ENCODE measurements at regions not wholly inside any gene's neighbourhood (a gene's known extent, or its start where the extent isn't known, plus 50 kb on each side); places are given as distances from the start of the nearest gene placed in this dataset.
A peak's percentile ranks its signal among the peaks of the same experiment; 100 is the strongest.

GRCh38 chr18:73917046-73917445, 230.6 kb downstream of the FBXO15 start:
- H3K4me1 ChIP-seq (ENCODE audit: control insufficient read depth in 1 of 2, insufficient read depth in 2 of 2, low read length in 2 of 2) = no peaks in the 10 kb centered on the region
- no peak overlapping the region for H2BK120ac ChIP-seq (ENCODE audit: insufficient read depth, low read length, poor library complexity)
- H3K9ac ChIP-seq (ENCODE audit: low read length) = no peak overlapping the region
- no peak overlapping the region for H2BK5ac ChIP-seq (ENCODE audit: low read depth, low read length, poor library complexity)
- H3K27me3 ChIP-seq (ENCODE audit: insufficient read depth, low read length) = no peaks in the 10 kb centered on the region
- H3K9me3 ChIP-seq (ENCODE audit: insufficient read depth, low read depth, low read length) = no peaks in the 10 kb centered on the region
- no peak overlapping the region for H3K18ac ChIP-seq (ENCODE audit: low read length)
- H4K12ac ChIP-seq (ENCODE audit: low read depth, low read length) = no peak overlapping the region
- H3K79me1 ChIP-seq (ENCODE audit: low read length) = no peaks in the 10 kb centered on the region
- H3K79me2 ChIP-seq (ENCODE audit: control insufficient read depth, insufficient read depth, low read length, poor library complexity) = no peaks in the 10 kb centered on the region
- DNase-seq = no peak
- no peak overlapping the region for H3K23ac ChIP-seq (ENCODE audit: low read length)
- H3K4ac ChIP-seq (ENCODE audit: low read depth, low read length) = no peak overlapping the region
- no CpG with 5 or more reads among the region's 1 CpG for whole genome bisulfite sequencing (ENCODE audit: extremely low coverage, insufficient coverage, insufficient read length)
- no peak overlapping the region for H4K8ac ChIP-seq (ENCODE audit: low read depth, low read length)
- H3K4me2 ChIP-seq (ENCODE audit: low read length) = no peak overlapping the region
- H3K36me3 ChIP-seq (ENCODE audit: control insufficient read depth in 1 of 2, insufficient read depth in 2 of 2, low read length in 2 of 2) = no peaks in the 10 kb centered on the region
- H3K14ac ChIP-seq (ENCODE audit: low read length) = no peak overlapping the region
- no peak overlapping the region for H2BK12ac ChIP-seq (ENCODE audit: low read length)
- no peak overlapping the region for H4K91ac ChIP-seq (ENCODE audit: low read depth, low read length)
- H2AK5ac ChIP-seq (ENCODE audit: low read length) = no peak overlapping the region
- no peak overlapping the region for H2AFZ ChIP-seq (ENCODE audit: insufficient read depth, low read length, poor library complexity)
- H3K4me3 ChIP-seq (ENCODE audit: low read depth, low read length) = no peak overlapping the region
- H3K27ac ChIP-seq (ENCODE audit: low read depth, low read length) = no peak overlapping the region

- Histone ChIP-seq H4K8ac (ENCODE audit: low read depth, low read length) (no peak overlapping the region), H3K36me3 (ENCODE audit: control insufficient read depth in 1 of 2, insufficient read depth in 2 of 2, low read length in 2 of 2) (no peaks in the 10 kb centered on the region), H3K4me2 (ENCODE audit: low read length) (no peak overlapping the region), H2BK12ac (ENCODE audit: low read length) (no peak overlapping the region), H4K91ac (ENCODE audit: low read depth, low read length) (no peak overlapping the region), H3K27ac (ENCODE audit: low read depth, low read length) (no peak overlapping the region), H3K27me3 (ENCODE audit: insufficient read depth, low read length) (no peaks in the 10 kb centered on the region), H3K79me1 (ENCODE audit: low read length) (no peaks in the 10 kb centered on the region), H4K12ac (ENCODE audit: low read depth, low read length) (no peak overlapping the region), H3K23ac (ENCODE audit: low read length) (no peak overlapping the region), H3K9ac (ENCODE audit: low read length) (no peak overlapping the region), H2BK120ac (ENCODE audit: insufficient read depth, low read length, poor library complexity) (no peak overlapping the region), H3K9me3 (ENCODE audit: insufficient read depth, low read depth, low read length) (no peaks in the 10 kb centered on the region), H2BK5ac (ENCODE audit: low read depth, low read length, poor library complexity) (no peak overlapping the region), H2AK5ac (ENCODE audit: low read length) (no peak overlapping the region), H3K79me2 (ENCODE audit: control insufficient read depth, insufficient read depth, low read length, poor library complexity) (no peaks in the 10 kb centered on the region), H2AFZ (ENCODE audit: insufficient read depth, low read length, poor library complexity) (no peak overlapping the region), H3K14ac (ENCODE audit: low read length) (no peak overlapping the region), H3K18ac (ENCODE audit: low read length) (no peak overlapping the region), H3K4ac (ENCODE audit: low read depth, low read length) (no peak overlapping the region), H3K4me3 (ENCODE audit: low read depth, low read length) (no peak overlapping the region), H3K4me1 (ENCODE audit: control insufficient read depth in 1 of 2, insufficient read depth in 2 of 2, low read length in 2 of 2) (no peaks in the 10 kb centered on the region)
- WGBS (ENCODE audit: extremely low coverage, insufficient coverage, insufficient read length) = no CpG with 5 or more reads among the region's 8 CpGs
- no peak for DNase-seq
These were observed 234.1 kb downstream of the FBXO15 start for GRCh38 chr18:73913505-73913904.

- Histone ChIP-seq H4K8ac (ENCODE audit: low read depth, low read length) (no peak overlapping the region), H3K79me2 (ENCODE audit: control insufficient read depth, insufficient read depth, low read length, poor library complexity) (no peaks in the 10 kb centered on the region), H3K9ac (ENCODE audit: low read length) (no peak overlapping the region), H2AFZ (ENCODE audit: insufficient read depth, low read length, poor library complexity) (no peak overlapping the region), H3K27ac (ENCODE audit: low read depth, low read length) (no peak overlapping the region), H2AK5ac (ENCODE audit: low read length) (no peak overlapping the region), H3K27me3 (ENCODE audit: insufficient read depth, low read length) (no peaks in the 10 kb centered on the region), H2BK120ac (ENCODE audit: insufficient read depth, low read length, poor library complexity) (no peak overlapping the region), H3K4me2 (ENCODE audit: low read length) (no peak overlapping the region), H4K12ac (ENCODE audit: low read depth, low read length) (no peak overlapping the region), H3K18ac (ENCODE audit: low read length) (no peak overlapping the region), H3K14ac (ENCODE audit: low read length) (no peak overlapping the region), H3K9me3 (ENCODE audit: insufficient read depth, low read depth, low read length) (no peaks in the 10 kb centered on the region), H3K36me3 (ENCODE audit: control insufficient read depth in 1 of 2, insufficient read depth in 2 of 2, low read length in 2 of 2) (no peaks in the 10 kb centered on the region), H3K4ac (ENCODE audit: low read depth, low read length) (no peak overlapping the region), H3K23ac (ENCODE audit: low read length) (no peak overlapping the region), H3K79me1 (ENCODE audit: low read length) (no peaks in the 10 kb centered on the region), H3K4me3 (ENCODE audit: low read depth, low read length) (no peak overlapping the region), H2BK5ac (ENCODE audit: low read depth, low read length, poor library complexity) (no peak overlapping the region), H2BK12ac (ENCODE audit: low read length) (no peak overlapping the region), H4K91ac (ENCODE audit: low read depth, low read length) (no peak overlapping the region), H3K4me1 (ENCODE audit: control insufficient read depth in 1 of 2, insufficient read depth in 2 of 2, low read length in 2 of 2) (no peaks in the 10 kb centered on the region)
- WGBS (ENCODE audit: extremely low coverage, insufficient coverage, insufficient read length) = no CpG with 5 or more reads among the region's 5 CpGs
- peak in 1 of 2 donors; percentile 27 for DNase-seq
These were observed 239.3 kb downstream of the FBXO15 start for GRCh38 chr18:73908323-73908722.

- H3K36me3 ChIP-seq (ENCODE audit: control insufficient read depth in 1 of 2, insufficient read depth in 2 of 2, low read length in 2 of 2) = no peaks in the 10 kb centered on the region
- H4K91ac ChIP-seq (ENCODE audit: low read depth, low read length) = no peak overlapping the region
- H2AFZ ChIP-seq (ENCODE audit: insufficient read depth, low read length, poor library complexity) = no peak overlapping the region
- H3K4me3 ChIP-seq (ENCODE audit: low read depth, low read length) = no peak overlapping the region
- no peak overlapping the region for H2BK5ac ChIP-seq (ENCODE audit: low read depth, low read length, poor library complexity)
- no peak overlapping the region for H4K12ac ChIP-seq (ENCODE audit: low read depth, low read length)
- no peak overlapping the region for H3K4ac ChIP-seq (ENCODE audit: low read depth, low read length)
- H3K9ac ChIP-seq (ENCODE audit: low read length) = no peak overlapping the region
- H3K23ac ChIP-seq (ENCODE audit: low read length) = no peak overlapping the region
- no peak overlapping the region for H4K8ac ChIP-seq (ENCODE audit: low read depth, low read length)
- no peak overlapping the region for H2BK120ac ChIP-seq (ENCODE audit: insufficient read depth, low read length, poor library complexity)
- no peaks in the 10 kb centered on the region for H3K79me2 ChIP-seq (ENCODE audit: control insufficient read depth, insufficient read depth, low read length, poor library complexity)
- no peaks in the 10 kb centered on the region for H3K4me1 ChIP-seq (ENCODE audit: control insufficient read depth in 1 of 2, insufficient read depth in 2 of 2, low read length in 2 of 2)
- no peak for DNase-seq
- H3K79me1 ChIP-seq (ENCODE audit: low read length) = no peaks in the 10 kb centered on the region
- H3K18ac ChIP-seq (ENCODE audit: low read length) = no peak overlapping the region
- WGBS (ENCODE audit: extremely low coverage, insufficient coverage, insufficient read length) = no CpG with 5 or more reads among the region's 4 CpGs
- H3K14ac ChIP-seq (ENCODE audit: low read length) = no peak overlapping the region
- no peak overlapping the region for H3K4me2 ChIP-seq (ENCODE audit: low read length)
- H3K27ac ChIP-seq (ENCODE audit: low read depth, low read length) = no peak overlapping the region
- no peak overlapping the region for H2BK12ac ChIP-seq (ENCODE audit: low read length)
- no peaks in the 10 kb centered on the region for H3K27me3 ChIP-seq (ENCODE audit: insufficient read depth, low read length)
- no peaks in the 10 kb centered on the region for H3K9me3 ChIP-seq (ENCODE audit: insufficient read depth, low read depth, low read length)
- no peak overlapping the region for H2AK5ac ChIP-seq (ENCODE audit: low read length)
These were observed 246.1 kb downstream of the FBXO15 start for GRCh38 chr18:73901566-73901965.

All from trophoblast cell (in vitro differentiated cells and primary cell).